TTC549 (cell line): ENCODE measurements at regions not wholly inside any gene's neighbourhood (a gene's known extent, or its start where the extent isn't known, plus 50 kb on each side); places are given as distances from the start of the nearest gene placed in this dataset.

Source experiments
- FAIRE-seq: peaks from 2 replicates; lab custom pipeline; 2012; peaks lifted over from hg19 to GRCh38; lab: Jason Lieb, UNC

DNA sequence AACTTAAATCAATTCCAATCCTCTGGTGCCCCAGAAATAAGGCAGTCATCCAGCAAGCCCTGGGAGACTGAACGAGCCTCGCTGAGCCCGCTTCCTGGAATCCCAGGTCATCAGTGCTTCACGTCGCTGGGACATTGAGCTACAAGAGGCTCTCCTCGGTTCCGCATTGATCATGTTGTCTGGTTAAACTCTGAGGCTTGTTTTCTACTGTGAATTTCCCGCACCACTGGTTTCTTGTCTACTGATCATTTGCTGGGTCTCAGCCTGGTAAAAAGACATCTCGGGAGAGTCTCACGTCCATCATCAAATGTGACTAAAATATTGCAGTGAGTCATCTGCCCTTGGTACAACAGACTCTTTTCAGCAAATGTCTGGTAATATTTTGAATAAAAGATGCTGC lies 569.2 kb downstream of the QKI start:
- FAIRE-seq = no peak

DNA sequence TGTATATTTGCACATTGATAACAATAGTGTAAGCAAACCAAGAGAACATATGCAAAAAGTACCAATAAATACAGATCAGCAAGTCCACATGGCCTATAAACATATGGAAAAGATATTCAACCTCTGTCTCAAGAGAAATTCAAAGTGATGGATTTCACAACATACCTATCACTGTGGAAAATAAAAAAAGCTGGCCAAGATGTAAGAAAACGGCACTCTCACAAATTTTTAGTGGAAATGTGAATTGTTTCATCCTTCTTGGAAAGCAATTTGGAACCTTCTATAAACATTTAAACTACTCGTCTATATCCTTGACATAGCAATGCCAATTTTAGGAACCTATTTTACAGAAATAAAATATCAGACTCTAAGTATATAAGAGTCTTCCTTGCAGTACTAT lies 559.8 kb downstream of the QKI start:
- FAIRE-seq = no peak

DNA sequence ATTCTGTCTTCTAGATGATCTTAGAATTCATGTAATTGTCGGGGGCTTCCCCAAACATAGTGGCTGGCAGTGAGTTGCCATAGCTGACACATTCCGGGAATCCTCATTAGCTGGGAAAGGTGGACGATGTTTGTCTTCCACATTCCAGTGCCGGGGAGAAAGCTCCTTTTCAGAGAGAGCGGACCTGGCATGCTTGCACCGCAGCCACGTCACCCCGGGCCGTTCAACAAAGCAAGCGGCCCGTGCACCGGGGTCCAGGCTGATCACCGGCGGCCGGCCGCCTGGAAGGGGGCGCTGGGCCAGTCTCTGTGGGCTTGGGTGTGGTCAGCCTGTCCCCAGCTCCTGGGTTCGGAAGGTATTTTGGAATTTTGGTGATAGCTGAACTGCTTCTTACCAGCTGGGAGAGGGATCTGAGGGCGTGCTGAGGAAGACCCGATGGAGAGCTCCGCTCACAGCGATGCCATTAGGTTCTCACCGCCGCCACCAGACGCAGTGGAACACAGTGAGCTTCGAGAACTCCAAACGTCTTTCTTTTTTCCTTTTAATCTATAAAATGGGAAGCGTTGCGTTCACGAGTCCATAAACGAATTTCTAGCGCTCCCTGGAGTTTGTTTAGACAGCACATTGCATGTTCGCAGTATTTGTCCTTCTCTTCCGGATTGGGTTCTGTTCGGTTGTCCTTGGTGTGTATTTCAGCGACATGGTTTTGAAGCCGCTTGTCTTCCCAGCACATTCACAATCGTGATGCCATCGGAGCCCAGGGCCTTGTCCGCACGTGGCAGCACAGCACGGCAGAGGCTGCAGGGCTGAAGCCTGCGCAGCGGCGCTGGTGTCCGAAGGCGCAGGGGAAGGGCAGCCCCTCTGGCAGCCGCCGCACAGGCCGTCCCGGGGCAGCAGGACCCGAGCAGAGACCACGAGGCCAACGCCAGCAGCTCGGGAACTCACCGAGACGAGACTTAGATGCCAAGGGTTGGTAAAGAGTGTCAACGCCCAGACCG lies 557.6 kb downstream of the QKI start:
- no peak for FAIRE-seq

DNA sequence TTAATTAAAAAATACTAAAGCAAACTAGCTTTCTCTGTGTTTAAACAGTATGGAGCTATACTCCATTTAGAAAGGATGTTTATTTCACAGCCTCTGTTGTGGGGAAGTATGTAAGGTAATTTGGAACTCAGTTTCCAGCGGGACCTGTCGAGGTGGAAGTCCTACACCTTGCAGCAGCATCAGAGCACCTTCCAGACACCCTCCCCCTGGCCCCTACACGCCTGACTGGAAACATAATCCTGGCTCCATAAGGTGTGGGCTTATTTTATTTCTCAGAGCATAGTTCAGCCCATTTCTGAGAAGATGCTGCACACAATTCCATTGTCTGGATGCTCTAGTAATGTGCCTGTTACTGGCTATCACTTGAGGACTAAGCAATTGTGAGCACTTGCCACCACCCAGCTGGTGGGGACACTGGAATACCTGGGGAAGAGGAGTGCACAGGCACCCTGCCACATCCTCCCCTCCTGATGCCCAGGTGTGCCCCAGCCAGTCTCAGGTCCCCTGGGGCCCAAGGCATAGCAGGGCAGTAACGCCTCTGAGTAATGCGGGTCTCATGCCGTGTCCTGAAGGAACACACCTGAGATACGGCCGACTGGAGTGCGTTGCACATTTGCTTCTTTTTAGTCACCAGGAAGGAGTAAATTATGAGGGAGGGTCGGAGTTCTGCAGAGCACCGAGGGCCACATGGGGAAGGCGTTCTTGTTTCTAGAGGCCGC lies 556.5 kb downstream of the QKI start:
- FAIRE-seq = no peak

DNA sequence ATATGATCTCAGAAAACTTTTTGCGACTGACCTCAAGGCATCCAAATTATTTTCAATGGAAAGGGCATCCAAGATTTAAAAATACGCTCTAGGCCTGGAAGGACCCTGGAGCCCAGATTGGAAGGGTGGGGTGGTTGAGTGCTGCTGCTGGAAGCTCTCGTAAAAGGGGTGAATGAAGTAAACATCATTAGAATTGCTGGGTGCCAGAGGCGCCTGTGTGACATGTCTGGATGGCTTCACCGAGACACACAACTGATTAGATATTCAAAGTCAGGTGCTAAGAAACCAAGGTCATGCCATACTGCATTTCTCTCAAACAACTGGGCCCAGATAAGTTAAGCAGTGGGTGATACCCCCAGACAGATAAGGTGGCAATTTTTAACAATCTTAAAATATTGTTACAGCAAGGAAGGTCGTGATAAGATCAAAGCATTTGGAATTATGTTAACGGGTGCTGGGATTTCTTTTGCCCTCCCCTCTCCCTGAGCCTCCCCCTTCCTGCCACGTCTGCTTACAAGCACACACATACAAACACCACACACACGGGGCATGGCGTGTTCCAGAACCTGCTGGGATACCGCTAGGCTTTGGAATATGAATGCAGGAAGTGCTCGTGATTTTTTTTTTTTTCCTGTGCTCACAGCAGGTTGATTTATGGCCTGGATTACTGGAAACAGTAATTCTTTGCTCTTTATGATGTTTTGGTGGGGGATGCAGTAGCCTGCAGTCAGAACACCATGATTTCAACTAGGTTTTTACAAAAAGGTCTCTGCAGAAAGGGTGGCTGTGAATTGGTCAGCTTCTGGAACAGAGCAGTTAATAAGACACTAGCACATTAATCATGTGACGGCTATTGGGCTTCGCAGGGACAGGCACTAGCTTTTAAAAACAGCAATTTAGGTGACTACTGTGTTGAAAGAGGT lies 551.2 kb downstream of the QKI start:
- FAIRE-seq = no peak

DNA sequence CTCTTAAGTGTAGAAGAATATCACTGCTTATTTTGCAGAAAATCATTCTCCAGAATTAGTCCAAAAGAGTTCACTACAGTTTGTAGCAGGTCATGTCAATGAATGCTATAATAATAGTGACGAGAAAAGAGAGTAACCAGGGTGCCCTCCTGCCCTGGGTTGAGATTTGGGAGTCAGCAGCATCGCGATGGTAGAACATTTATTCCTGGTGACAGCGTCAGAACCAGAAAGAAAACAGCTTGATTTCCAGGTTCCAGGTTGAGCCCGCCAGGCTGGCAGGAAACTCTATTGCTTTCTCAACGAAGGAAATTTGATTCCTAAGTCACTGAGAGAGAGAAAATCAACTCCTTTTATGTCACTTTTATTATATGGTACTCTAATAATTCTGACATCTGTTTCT lies 550.3 kb downstream of the QKI start:
- FAIRE-seq = no peak

DNA sequence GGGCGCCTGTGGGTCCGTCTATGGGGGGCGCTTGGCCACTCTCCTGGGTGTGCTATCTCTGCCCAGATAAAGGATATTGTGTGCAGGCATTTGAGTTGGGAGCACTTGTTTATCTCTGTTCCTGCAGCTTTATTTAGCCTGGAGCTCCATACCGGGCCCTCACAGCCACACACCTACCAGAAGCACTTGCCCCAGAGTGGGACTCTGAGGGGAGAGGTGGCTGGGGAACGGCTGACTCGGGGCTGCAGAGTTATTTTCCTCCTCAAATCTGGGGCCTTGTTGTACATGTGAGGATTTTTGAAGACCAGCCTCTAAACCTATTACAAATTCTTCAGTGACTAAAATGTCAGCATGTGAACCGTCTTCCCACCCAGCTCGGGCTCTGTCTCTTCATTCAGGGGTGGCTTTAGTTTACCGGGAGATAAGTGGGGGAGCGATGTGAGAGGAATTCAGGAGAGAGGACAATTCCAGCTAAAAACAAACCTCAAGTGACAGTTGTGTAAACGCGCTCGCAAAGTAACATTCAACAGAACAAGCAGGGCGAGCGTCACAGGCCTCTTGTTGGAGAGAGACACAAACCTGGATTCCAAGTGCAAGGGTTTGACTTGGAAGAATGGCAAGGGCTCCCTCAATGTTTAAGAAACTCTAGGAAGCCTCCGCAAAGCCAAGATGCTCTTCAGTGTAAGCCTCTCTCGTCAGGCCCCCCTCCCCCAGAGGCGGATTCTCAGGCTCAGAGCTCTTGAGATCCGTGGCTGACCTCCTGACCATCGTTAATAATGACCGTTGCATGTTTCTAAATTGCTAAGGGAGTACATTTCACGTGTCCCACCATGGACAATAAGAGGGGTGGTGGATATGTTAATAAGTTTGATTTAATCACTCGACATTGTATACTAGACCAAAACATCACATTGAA lies 548.9 kb downstream of the QKI start:
- FAIRE-seq = no peak

DNA sequence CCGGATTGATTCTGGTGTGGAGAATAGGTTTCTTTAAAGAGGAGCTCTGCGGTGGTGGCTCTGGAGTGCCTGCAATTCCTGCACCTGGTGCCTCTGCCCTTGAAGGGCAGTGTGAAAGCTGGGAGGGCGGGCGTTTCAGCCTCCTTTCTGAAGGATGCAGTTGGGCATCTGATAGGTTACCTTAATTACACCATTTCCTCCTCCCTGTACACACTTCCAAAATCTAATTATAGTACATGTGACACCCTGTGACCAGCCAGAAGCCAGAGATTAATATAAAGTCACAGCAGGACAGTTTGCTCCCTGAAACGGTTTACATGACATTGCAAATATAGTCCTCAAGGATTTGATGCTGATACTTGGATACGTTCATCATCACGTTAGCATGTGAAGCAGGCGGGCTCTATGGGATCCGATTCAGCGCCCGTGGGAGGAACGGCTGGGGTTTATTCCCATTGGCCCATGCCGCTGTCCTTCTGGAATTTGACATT lies 548.2 kb downstream of the QKI start:
- no peak for FAIRE-seq

DNA sequence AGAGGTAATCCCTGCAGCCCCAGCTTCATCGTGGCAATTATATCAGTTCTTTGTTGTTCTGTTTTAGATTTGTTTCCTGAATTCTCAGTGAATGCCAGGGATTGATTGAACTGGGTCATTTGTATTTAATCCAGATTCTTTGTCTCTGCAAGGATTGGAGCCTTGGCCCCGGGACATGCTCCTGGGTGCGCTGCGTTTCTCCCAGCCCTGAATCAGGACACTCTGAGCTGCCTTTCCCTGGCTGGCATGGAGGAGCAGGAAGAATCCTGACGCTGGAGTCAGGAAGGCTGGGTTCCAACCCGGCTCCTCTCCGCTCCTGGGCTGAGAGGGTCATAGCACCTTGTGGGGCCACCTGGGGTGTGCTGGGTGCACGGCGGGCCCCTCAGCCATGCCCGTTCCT lies 545.6 kb downstream of the QKI start:
- no peak for FAIRE-seq

DNA sequence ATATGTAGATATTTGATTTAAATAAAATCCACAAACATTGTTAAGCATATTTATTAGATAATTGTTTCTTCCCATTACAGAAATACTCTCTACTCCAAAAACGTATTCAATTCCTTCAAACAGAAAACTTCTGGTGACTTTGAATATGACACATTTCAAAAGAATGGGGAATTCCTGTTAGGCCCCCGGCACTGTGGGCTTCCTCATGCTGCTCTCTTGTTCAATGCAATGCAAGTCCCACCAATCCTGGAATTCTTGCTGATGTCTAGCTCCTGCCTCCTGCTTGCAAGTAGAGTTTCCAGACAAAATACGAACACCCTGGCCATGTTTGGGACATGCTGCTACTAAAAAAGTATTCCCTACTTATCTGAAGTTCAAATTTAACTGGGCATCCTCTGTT lies 544.1 kb downstream of the QKI start:
- no peak for FAIRE-seq

DNA sequence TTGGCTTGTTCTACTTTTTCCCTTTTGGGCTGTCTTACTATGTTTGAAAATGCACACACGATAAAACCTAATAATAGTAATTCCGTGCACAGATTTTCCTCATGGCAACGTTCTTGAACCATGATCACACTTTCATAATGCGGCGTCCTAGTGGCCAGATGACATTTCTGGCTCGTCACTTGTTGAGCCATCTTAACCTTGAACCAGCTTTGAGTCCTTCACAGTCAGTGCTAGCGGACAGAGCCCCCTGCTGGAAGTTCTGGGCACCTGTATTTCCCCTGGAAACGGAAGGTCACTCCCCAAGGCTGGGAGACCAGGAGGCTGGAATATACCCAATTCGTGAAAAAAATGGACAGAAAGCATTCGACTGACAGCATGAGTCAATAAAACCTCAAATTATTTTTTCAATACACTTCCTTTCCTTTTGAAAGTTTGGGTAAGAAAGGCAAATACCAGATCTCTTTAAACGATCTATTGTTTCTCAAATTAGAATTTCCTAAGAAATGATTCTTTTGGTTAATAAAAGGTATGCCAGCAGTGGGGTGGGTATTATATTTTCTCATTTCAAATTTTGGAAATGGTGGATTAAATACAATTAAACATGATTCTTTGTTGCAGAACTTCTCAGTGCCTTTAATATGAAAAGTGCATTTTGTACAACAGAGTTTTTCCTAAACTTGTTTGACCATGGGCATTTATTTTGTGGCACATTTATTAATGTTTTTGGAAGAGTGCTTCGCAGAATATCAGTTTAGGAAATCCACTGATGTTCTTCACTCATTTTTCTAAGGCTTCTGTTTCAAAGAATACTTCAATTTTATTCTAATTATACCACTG lies 542.3 kb downstream of the QKI start:
- peak; percentile 41 for FAIRE-seq

DNA sequence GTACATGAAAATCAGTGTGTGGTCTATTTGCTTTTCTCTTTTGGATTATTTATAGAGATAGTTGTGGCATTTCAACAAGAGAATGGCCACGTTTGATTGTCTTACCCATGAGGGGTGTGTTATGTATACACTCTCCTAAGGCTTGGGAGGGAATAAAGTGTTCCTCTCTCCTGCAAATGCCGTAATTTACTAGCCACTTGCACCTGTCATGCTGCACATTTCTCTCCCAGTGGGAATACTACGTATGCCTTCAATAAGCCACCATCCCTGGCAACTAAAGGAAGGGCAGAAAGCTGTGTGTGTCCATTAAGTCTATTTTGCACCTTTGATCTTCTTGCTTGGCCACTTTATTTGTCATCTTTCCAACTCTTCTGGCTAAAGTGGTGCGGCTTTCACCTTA lies 541.2 kb downstream of the QKI start:
- FAIRE-seq = no peak

DNA sequence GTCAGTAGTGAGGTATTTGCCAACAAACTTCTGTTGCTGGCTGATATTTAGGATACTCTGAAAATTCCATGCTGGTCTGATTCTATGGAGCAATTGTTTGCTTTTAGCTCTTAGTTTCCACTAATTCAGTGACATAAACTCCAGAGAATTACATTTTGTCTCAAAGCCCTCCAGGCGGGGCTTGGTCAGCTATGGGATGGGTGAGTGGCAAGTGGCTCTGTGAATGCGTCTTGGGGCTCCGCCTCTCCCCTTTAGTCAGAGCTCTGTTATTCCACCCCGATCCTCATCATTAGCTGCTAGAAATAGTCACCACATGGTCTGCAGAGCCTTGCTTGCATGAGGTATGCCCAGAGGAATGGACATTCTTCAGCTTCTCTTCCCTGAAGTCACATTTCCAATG lies 540.6 kb downstream of the QKI start:
- no peak for FAIRE-seq

DNA sequence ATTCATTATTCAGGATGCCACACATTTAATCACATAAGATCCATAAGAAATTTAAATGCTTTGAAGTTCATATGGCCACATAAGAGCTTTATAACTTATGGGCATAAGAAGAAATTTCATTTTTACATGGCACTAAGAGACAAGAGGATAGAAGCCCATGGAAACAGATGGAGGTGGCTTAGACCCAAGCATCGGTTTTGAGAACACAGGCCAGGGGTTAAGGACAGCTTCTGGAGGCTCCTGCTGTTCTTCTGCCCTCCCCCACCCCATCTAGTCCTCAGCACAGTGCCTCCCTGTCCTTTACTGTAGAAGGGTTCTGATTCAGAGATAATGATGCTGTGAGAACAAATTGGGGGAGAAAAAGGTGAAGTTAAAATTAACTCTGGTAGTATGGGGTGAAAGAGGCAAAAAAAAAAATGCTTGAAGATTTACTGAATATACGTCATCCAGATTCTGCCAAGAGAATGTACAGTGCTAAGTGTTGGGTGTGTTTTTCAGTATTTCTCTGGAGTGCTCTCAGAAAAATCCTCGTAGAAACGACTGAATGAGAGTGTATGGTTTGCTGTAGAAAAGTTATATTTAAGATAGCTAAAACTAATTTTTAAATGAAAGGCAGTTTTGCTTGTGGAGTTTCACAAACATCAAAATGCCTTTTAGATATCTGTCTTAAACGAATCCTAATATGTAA lies 539.7 kb downstream of the QKI start:
- no peak for FAIRE-seq

DNA sequence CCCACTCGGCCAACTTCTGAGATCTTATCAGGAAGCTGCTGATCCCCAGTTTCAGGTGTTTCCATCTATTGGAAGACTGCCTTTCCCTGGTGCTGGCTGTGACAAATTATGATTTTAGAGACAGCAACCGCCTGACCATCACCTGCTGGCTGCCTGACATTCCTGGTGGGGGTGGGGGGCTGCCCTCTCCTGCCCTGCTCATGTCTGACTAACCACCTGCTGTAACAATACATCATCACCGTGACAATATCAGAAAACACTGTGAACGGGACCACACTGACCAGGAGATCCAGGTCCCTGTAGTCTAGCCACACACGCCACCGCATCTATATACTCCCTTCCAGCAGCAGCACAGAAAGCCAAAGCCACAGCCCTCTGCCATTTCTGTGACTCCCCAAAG lies 537.5 kb downstream of the QKI start:
- FAIRE-seq = no peak

DNA sequence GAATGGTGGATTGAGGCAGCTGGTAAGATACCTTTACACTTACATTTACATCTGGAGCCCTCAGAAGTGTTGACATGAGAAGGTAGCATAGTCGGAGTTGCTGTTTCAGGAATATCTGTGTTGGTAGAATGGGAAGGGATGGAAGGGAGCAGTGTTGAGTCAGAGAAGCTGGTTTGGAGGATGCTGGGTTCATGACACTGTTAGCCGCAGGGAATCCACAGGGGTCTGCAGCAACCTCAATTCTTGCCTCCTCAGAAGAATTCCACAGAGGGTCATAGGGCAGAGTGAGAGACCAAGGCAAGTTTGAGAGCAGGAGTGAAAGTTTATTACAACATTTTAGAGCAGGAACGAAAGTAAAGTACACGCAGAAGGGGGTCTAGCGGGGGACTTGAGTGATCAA lies 536.8 kb downstream of the QKI start:
- no peak for FAIRE-seq

DNA sequence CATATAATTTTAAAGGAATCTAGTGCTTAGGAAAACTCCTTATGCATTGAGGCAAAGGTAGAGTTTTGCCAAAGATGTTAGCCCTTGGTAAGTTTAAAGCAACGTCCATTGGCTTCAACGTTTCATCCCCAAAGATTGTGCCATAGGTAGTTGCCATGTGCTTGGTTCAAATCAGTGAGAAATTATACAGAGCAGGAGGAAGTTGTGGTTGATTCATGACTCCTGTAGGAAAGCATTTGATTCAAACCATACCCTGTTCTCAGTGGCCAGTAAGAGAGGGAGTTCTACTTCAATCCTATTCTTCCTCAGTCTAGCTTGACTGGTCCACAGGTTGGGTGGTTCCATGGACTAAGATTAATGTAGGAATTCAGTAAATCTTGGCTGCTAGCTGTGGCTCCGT lies 535.6 kb downstream of the QKI start:
- FAIRE-seq = no peak

DNA sequence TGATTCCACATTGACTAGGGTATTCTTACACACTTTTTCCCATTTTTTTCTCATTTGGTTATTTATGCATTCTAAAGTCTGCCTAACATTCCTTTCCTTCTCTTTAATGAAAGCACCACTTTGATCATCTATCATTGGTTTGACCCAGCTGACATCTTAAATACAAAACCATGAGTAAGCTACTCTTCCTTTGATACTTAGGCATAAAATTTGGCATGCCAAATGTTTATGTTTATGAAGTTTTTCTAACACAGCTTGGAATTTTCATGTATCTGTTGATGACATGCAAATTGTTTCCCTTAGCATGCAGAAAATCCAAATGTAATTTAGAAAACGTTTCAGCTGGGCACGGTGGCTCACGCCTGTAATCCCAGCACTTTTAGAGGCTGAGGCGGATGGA lies 534.9 kb downstream of the QKI start:
- no peak for FAIRE-seq

DNA sequence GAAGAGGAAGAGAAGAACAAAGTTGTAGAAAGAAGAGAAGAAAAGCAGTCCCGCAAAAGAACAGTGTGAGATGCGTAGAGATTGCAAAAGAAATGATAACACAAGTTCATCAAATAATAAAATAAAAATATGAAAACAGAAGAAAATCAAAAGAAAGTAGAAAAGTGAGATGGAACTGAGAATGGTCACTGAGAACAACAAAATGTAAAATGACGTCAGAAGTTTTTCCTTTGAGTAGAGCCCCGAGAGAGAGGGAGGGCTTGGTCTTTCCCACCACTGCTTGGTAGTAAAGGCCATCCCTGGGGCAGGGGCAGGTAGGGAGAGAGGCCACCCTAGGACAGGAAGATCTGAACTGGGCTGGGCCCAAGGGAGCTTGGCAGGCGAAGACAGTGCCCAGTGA lies 533.7 kb downstream of the QKI start:
- FAIRE-seq = no peak

DNA sequence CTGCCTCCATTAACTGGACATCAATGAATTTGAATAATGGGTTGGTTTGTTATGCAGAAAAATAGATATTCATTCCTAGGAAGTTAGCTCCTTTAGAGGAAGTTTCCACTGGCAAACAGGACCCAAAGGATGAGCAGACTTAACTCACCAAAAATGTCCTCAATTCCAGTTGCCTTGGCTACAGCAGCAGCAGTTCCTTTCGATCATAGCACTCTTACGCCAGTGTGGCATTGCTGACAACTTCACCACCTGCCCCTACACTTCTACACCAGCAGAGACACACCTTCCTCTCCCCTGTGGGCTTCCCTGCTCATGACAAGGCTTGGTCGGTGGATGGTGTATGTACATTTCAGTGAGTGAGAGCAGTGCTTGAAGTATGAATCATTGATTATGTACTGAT lies 532.8 kb downstream of the QKI start:
- FAIRE-seq = no peak
